Endodermal cell (in vitro differentiated cells): ENCODE measurements at regions not wholly inside any gene's neighbourhood (a gene's known extent, or its start where the extent isn't known, plus 50 kb on each side); places are given as distances from the start of the nearest gene placed in this dataset.

Experiments
- DNase-seq: peaks from one replicate; pipeline ENCODE4 v3.0.0-alpha.2; 2017
- H3K27ac ChIP-seq: 2 replicates; pipeline ENCODE4 v1.5.1; 2013; ENCODE audit warnings: mild to moderate bottlenecking, low read depth, low read length, moderate library complexity
- H3K27me3 ChIP-seq: 2 replicates; pipeline ENCODE4 v1.6.1; 2013; ENCODE audit warnings: mild to moderate bottlenecking, low read length, moderate library complexity; ENCODE audit not compliant: insufficient read depth, control insufficient read depth, poor library complexity, severe bottlenecking
- H3K36me3 ChIP-seq: 2 replicates; pipeline ENCODE4 v1.7.0; 2013; ENCODE audit warnings: mild to moderate bottlenecking, low read length, moderate library complexity; ENCODE audit not compliant: control insufficient read depth, insufficient read depth
- H3K4me1 ChIP-seq: one replicate; pipeline ENCODE4 v1.7.0; 2013; ENCODE audit warnings: low read length; ENCODE audit not compliant: control insufficient read depth, insufficient read depth
- H3K4me3 ChIP-seq: 2 replicates; pipeline ENCODE4 v1.5.1; 2013; ENCODE audit warnings: mild to moderate bottlenecking, low read length, moderate library complexity
- H3K9ac ChIP-seq: 2 replicates; pipeline ENCODE4 v1.6.1; 2013; ENCODE audit warnings: mild to moderate bottlenecking, low read length, moderate library complexity; ENCODE audit not compliant: poor library complexity, severe bottlenecking; ENCODE audit errors: extremely low read depth
- H3K9me3 ChIP-seq: 2 replicates; pipeline ENCODE4 v1.6.1; 2013; ENCODE audit warnings: mild to moderate bottlenecking, low read length, moderate library complexity; ENCODE audit not compliant: control insufficient read depth
- H3K27ac Mint-ChIP-seq: 2 replicates; pipeline ENCODE4 v1.8.0; 2020; ENCODE audit warnings: mixed read lengths
- H3K27me3 Mint-ChIP-seq: 2 replicates; pipeline ENCODE4 v1.8.0; 2021; ENCODE audit warnings: mild to moderate bottlenecking, mixed read lengths; ENCODE audit not compliant: insufficient read depth
- H3K36me3 Mint-ChIP-seq: 2 replicates; pipeline ENCODE4 v1.8.0; 2020; ENCODE audit warnings: low read depth, mixed read lengths
- H3K4me1 Mint-ChIP-seq: 2 replicates; pipeline ENCODE4 v1.8.0; 2020; ENCODE audit warnings: mixed read lengths
- H3K4me3 Mint-ChIP-seq: 2 replicates; pipeline ENCODE4 v1.8.0; 2020; ENCODE audit warnings: mild to moderate bottlenecking, moderate library complexity, mixed read lengths
- H3K9me3 Mint-ChIP-seq: 2 replicates; pipeline ENCODE4 v1.8.0; 2020; ENCODE audit warnings: mild to moderate bottlenecking, mixed read lengths
- CTCF ChIP-seq: fragments of 200-600 bp; sonication (generic); conservative IDR thresholded peaks from 2 replicates; pipeline ENCODE4 v1.5.0; 2021; ENCODE audit warnings: antibody characterized with exemption, mild to moderate bottlenecking
- WGBS, 2 experiments: methylation state at CpG; one replicate each; pipeline versions ENCODE4 v1.1.5 to v1.1.7; 2013; ENCODE audit warnings: missing lambda C conversion rate in 2 of 2, mixed read lengths in 1 of 2; ENCODE audit not compliant: insufficient coverage in 1 of 2, insufficient read length in 1 of 2; 5-methylcytosine and 5-hydroxymethylcytosine counted together

GRCh38 chr7:34222316-34222715 lies 317.0 kb downstream of the BMPER start:
- no peaks in the 10 kb centered on the region for H3K4me1 ChIP-seq
- no peaks in the 10 kb centered on the region for H3K9me3 ChIP-seq
- no peak for TF ChIP-seq CTCF
- H3K27ac ChIP-seq: no peak overlapping the region
- Mint-ChIP-seq H3K4me3 (no peak overlapping the region), H3K4me1 (peaks cover 19% of the 10 kb centered on the region), H3K36me3 (no peaks in the 10 kb centered on the region), H3K9me3 (no peaks in the 10 kb centered on the region), H3K27ac (no peak overlapping the region), H3K27me3 (peaks cover 6% of the 10 kb centered on the region)
- no peak for DNase-seq
- H3K9ac ChIP-seq: no peak overlapping the region
- H3K27me3 ChIP-seq: no peaks in the 10 kb centered on the region
- no peaks in the 10 kb centered on the region for H3K36me3 ChIP-seq
- no peak overlapping the region for H3K4me3 ChIP-seq

- H3K36me3 Mint-ChIP-seq: no peaks in the 10 kb centered on the region
- H3K9me3 ChIP-seq: no peaks in the 10 kb centered on the region
- no peaks in the 10 kb centered on the region for H3K36me3 ChIP-seq
- peaks cover 19% of the 10 kb centered on the region for H3K4me1 Mint-ChIP-seq
- no peak for DNase-seq
- H3K27ac ChIP-seq: no peak overlapping the region
- H3K9ac ChIP-seq: no peak overlapping the region
- H3K27me3 ChIP-seq: no peaks in the 10 kb centered on the region
- H3K4me3 ChIP-seq: no peak overlapping the region
- H3K4me3 Mint-ChIP-seq: no peak overlapping the region
- WGBS, 2 experiments: 86% methylated on average over 1 of the region's 1 CpG; no CpG with 5 or more reads in 1 of the 2 experiments
- H3K4me1 ChIP-seq: no peaks in the 10 kb centered on the region
- no peak for TF ChIP-seq CTCF
- peaks cover 8% of the 10 kb centered on the region for H3K27me3 Mint-ChIP-seq
- no peak overlapping the region for H3K27ac Mint-ChIP-seq
- H3K9me3 Mint-ChIP-seq: no peaks in the 10 kb centered on the region
Measured at GRCh38 chr7:34222722-34223121, 317.4 kb downstream of the BMPER start.

- TF ChIP-seq CTCF: no peak
- Mint-ChIP-seq H3K27ac (no peak overlapping the region), H3K9me3 (no peaks in the 10 kb centered on the region), H3K4me1 (peaks cover 12% of the 10 kb centered on the region), H3K36me3 (no peaks in the 10 kb centered on the region), H3K27me3 (peaks cover 8% of the 10 kb centered on the region), H3K4me3 (no peak overlapping the region)
- Histone ChIP-seq H3K27me3 (no peaks in the 10 kb centered on the region), H3K4me1 (no peaks in the 10 kb centered on the region), H3K9ac (no peak overlapping the region), H3K27ac (no peak overlapping the region), H3K9me3 (no peaks in the 10 kb centered on the region), H3K36me3 (no peaks in the 10 kb centered on the region), H3K4me3 (no peak overlapping the region)
- no peak for DNase-seq
- 91% methylated on average over 1 of the region's 1 CpG; no CpG with 5 or more reads in 1 of the 2 experiments for WGBS, 2 experiments
Measured at GRCh38 chr7:34224281-34224680, 318.9 kb downstream of the BMPER start.
